H1 (cell line): ENCODE measurements at regions not wholly inside any gene's neighbourhood (a gene's known extent, or its start where the extent isn't known, plus 50 kb on each side); places are given as distances from the start of the nearest gene placed in this dataset.

Source experiments
- ATF3 ChIP-seq: IDR thresholded peaks from 2 replicates; pipeline ENCODE4 v1.6.1; 2011; ENCODE audit warnings: low read depth, mild to moderate bottlenecking, low read length; ENCODE audit not compliant: insufficient read depth
- CHD7 ChIP-seq: fragments of 300-600 bp; sonication (generic); IDR thresholded peaks from 2 replicates; pipeline ENCODE4 v1.7.1; 2012; ENCODE audit warnings: low read length, moderate library complexity, mild to moderate bottlenecking, inconsistent platforms; ENCODE audit not compliant: insufficient replicate concordance
- MAX ChIP-seq: IDR thresholded peaks from 2 replicates; pipeline ENCODE4 v1.6.1; 2012; ENCODE audit warnings: inconsistent platforms
- PHF8 ChIP-seq: fragments of 200-600 bp; sonication (generic); conservative IDR thresholded peaks from 2 replicates; pipeline ENCODE4 v1.7.1; 2012; ENCODE audit warnings: low read depth, mild to moderate bottlenecking, inconsistent platforms, low read length, moderate library complexity
- POU5F1 ChIP-seq: IDR thresholded peaks from 2 replicates; pipeline ENCODE4 v1.6.1; 2011; ENCODE audit warnings: low read depth, mild to moderate bottlenecking, low read length, moderate library complexity
- RFX5 ChIP-seq: IDR thresholded peaks from 2 replicates; pipeline ENCODE4 v1.6.1; 2011; ENCODE audit warnings: low read depth, low read length, improper control_type of control experiment, borderline replicate concordance
- SP4 ChIP-seq: IDR thresholded peaks from 2 replicates; pipeline ENCODE4 v1.6.1; 2012; ENCODE audit warnings: low read length, inconsistent platforms
- USF2 ChIP-seq: IDR thresholded peaks from 2 replicates; pipeline ENCODE4 v1.6.1; 2011; ENCODE audit warnings: low read length, improper control_type of control experiment

- TF ChIP-seq CHD7 (no peak), MAX (no peak), PHF8 (no peak), USF2 (no peak), RFX5 (no peak), ATF3 (no peak), POU5F1 (no peak), SP4 (no peak)
Measured at GRCh38 chr11:24312464-24313238, 184.2 kb upstream of the LUZP2 start (continued).
